ENCODE measurements at regions not wholly inside any gene's neighbourhood (a gene's known extent, or its start where the extent isn't known, plus 50 kb on each side); places are given as distances from the start of the nearest gene placed in this dataset.
A peak's percentile ranks its signal among the peaks of the same experiment; 100 is the strongest.

- no peak overlapping the region for H3K4me3 Mint-ChIP-seq
- H3K4me1 Mint-ChIP-seq, result peaks cover 24% of the 10 kb centered on the region
- TF ChIP-seq CTCF (IDR thresholded peaks at IDR 0.05; ENCODE audit: unreplicated experiment in 3 of 3), result no peak
- H3K9me3 Mint-ChIP-seq, result no peaks in the 10 kb centered on the region
- H3K27me3 Mint-ChIP-seq (ENCODE audit: low read depth), result no peaks in the 10 kb centered on the region
- peak overlapping the region in 1 of 3 experiments; percentile 10 for H3K27ac Mint-ChIP-seq
- no peaks in the 10 kb centered on the region for H3K36me3 Mint-ChIP-seq (ENCODE audit: low read depth)
Measured at GRCh38 chr4:178480881-178481280, 1038.6 kb upstream of the AGA start.

GRCh38 chr4:178481564-178481963 is 1039.3 kb upstream of the AGA start:
- no peaks in the 10 kb centered on the region for H3K36me3 Mint-ChIP-seq (ENCODE audit: low read depth)
- no peaks in the 10 kb centered on the region for H3K9me3 Mint-ChIP-seq
- H3K4me1 Mint-ChIP-seq, result peaks cover 24% of the 10 kb centered on the region
- peak overlapping the region in 1 of 3 experiments; percentile 10 for H3K27ac Mint-ChIP-seq
- no peaks in the 10 kb centered on the region for H3K27me3 Mint-ChIP-seq (ENCODE audit: low read depth)
- no peak for TF ChIP-seq CTCF (IDR thresholded peaks at IDR 0.05; ENCODE audit: unreplicated experiment in 3 of 3)
- no peak overlapping the region for H3K4me3 Mint-ChIP-seq

- no peak overlapping the region for H3K27ac Mint-ChIP-seq
- no peak overlapping the region for H3K4me3 Mint-ChIP-seq
- no peaks in the 10 kb centered on the region for H3K27me3 Mint-ChIP-seq (ENCODE audit: low read depth)
- no peaks in the 10 kb centered on the region for H3K4me1 Mint-ChIP-seq
- no peak for TF ChIP-seq CTCF (IDR thresholded peaks at IDR 0.05; ENCODE audit: unreplicated experiment in 3 of 3)
- H3K9me3 Mint-ChIP-seq, result peaks cover 2% of the 10 kb centered on the region
- no peaks in the 10 kb centered on the region for H3K36me3 Mint-ChIP-seq (ENCODE audit: low read depth)
Measured at GRCh38 chr4:178523038-178523437, 1080.8 kb upstream of the AGA start.

DNA sequence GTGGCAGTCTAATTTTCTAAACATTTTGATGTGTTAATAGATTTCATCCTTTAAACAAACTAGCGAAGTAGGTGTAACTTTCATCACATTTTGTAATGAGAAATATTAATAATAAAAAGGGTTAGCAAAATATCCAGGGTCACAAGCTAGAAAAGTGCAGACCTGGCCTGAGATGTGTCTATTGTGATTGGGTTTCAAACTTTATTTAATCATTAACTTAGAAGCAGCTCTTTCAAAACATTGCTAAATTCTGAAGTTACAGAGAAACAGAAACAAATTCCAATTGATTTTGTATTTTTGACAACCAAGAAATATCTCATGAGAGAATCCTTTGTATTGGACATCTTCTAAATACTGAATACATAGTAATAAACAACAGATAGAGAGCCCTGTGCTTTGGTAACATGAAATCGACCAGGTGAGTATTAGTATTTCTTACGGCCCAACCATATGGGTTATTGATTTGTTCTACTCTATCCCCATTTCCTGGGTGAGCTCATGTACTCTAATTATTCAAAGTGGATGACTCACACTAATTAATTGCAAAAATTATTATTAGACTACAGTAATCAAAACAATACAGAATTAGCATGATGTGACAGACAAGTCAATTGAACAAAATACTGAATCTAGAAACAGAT is 1093.8 kb upstream of the AGA start:
- no peak overlapping the region for H3K27ac Mint-ChIP-seq

DNA sequence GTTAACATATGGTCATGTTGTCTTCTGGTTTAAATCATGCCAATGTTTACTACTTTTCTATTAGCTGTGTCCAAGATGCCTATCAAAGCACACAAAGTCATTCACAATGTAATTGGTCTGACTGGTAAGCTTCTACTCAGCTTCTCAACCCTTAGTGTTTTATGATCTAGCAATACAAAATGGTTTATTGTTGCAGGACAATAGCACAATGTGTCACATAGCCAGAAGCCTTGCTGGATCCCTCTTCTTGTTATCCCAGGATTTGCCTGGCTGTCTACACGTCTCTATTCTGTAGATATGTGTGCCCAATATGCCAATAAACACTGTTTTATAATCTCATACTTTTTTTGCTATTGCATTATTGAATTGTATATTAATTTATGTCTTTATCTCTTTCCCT is 1111.0 kb upstream of the AGA start:
- Mint-ChIP-seq H3K9me3 (no peaks in the 10 kb centered on the region), H3K36me3 (ENCODE audit: low read depth) (no peaks in the 10 kb centered on the region), H3K27ac (no peak overlapping the region), H3K4me1 (no peaks in the 10 kb centered on the region), H3K4me3 (no peak overlapping the region), H3K27me3 (ENCODE audit: low read depth) (no peaks in the 10 kb centered on the region)
- TF ChIP-seq CTCF (IDR thresholded peaks at IDR 0.05; ENCODE audit: unreplicated experiment in 3 of 3), result no peak

More for the DNA sequence above, 1093.8 kb upstream of the AGA start:
- Mint-ChIP-seq H3K36me3 (ENCODE audit: low read depth) (no peaks in the 10 kb centered on the region), H3K4me3 (no peak overlapping the region), H3K27me3 (ENCODE audit: low read depth) (no peaks in the 10 kb centered on the region), H3K4me1 (no peaks in the 10 kb centered on the region), H3K9me3 (no peaks in the 10 kb centered on the region)
- no peak for TF ChIP-seq CTCF (IDR thresholded peaks at IDR 0.05; ENCODE audit: unreplicated experiment in 3 of 3)

- no peaks in the 10 kb centered on the region for H3K36me3 Mint-ChIP-seq (ENCODE audit: low read depth)
- H3K27ac Mint-ChIP-seq, result no peak overlapping the region
- H3K27me3 Mint-ChIP-seq (ENCODE audit: low read depth), result no peaks in the 10 kb centered on the region
- no peak for TF ChIP-seq CTCF (IDR thresholded peaks at IDR 0.05; ENCODE audit: unreplicated experiment in 3 of 3)
- no peaks in the 10 kb centered on the region for H3K9me3 Mint-ChIP-seq
- no peak overlapping the region for H3K4me3 Mint-ChIP-seq
- H3K4me1 Mint-ChIP-seq, result no peaks in the 10 kb centered on the region
Measured at GRCh38 chr4:178554352-178554751, 1112.1 kb upstream of the AGA start.
